Heart right ventricle (tissue), 16 donors: ENCODE measurements at regions not wholly inside any gene's neighbourhood (a gene's known extent, or its start where the extent isn't known, plus 50 kb on each side); places are given as distances from the start of the nearest gene placed in this dataset.

ENCODE experiments used
- ATAC-seq, 8 donors: fragments of 200-7000 bp; cut with Tn5 transposase; one replicate each; pipeline ENCODE4 v1.9.1; 2020; ENCODE audit warnings: mild to moderate bottlenecking in 8 of 8, moderate library complexity in 8 of 8, moderate number of reproducible peaks in 1 of 8
- DNase-seq, 2 donors: peaks; one replicate each; pipeline ENCODE4 v3.0.0-alpha.2; 2020
- H3K27ac ChIP-seq, 10 donors: fragments of 200-600 bp; sonication (generic) in 2 of 10; one replicate each; pipeline versions ENCODE4 v1.5.0 to v1.8.0; 2020 to 2022; ENCODE audit warnings: mild to moderate bottlenecking in 3 of 10
- H3K27me3 ChIP-seq, 7 donors: fragments of 200-600 bp; one replicate each; pipeline ENCODE4 v1.8.0; 2021 to 2022; ENCODE audit warnings: mild to moderate bottlenecking in 2 of 7
- H3K36me3 ChIP-seq, 9 donors: fragments of 200-600 bp; sonication (generic) in 1 of 9; one replicate each; pipeline versions ENCODE4 v1.5.0 to v1.8.0; 2020 to 2022; ENCODE audit warnings: mild to moderate bottlenecking in 2 of 9
- H3K4me1 ChIP-seq, 9 donors: fragments of 200-600 bp; sonication (generic) in 1 of 9; one replicate each; pipeline versions ENCODE4 v1.5.0 to v1.8.0; 2020 to 2022; ENCODE audit warnings: mild to moderate bottlenecking in 4 of 9
- H3K4me3 ChIP-seq, 10 donors: fragments of 200-600 bp; sonication (generic) in 2 of 10; one replicate each; pipeline versions ENCODE4 v1.5.0 to v1.8.0; 2020 to 2022; ENCODE audit warnings: mild to moderate bottlenecking in 7 of 10, moderate library complexity in 2 of 10
- H3K9me3 ChIP-seq, 11 donors: fragments of 200-600 bp in 10 of 11; sonication (generic) in 2 of 11; one replicate each; pipeline versions ENCODE4 v1.5.0 to v1.8.0; 2013 to 2022; ENCODE audit warnings: mild to moderate bottlenecking in 2 of 11, control low read depth in 1 of 11, moderate library complexity in 1 of 11
- CTCF ChIP-seq, 9 donors: fragments of 200-600 bp; sonication (generic) in 2 of 9; IDR thresholded peaks; one replicate each; pipeline versions ENCODE4 v1.5.0 to v1.8.0; 2021 to 2022; ENCODE audit warnings: antibody characterized with exemption in 9 of 9, mild to moderate bottlenecking in 5 of 9, moderate library complexity in 1 of 9
- WGBS, 2 donors: extraction: QIAGEN DNeasy Blood & Tissue Kit; methylation state at CpG; one replicate each; pipeline ENCODE4 v1.1.7; 2013; ENCODE audit warnings: inconsistent platforms in 1 of 2; 5-methylcytosine and 5-hydroxymethylcytosine counted together
- intact Hi-C, 10 donors: fragments of 100-400 bp; cut with DNase I; formaldehyde crosslinking; loops; one replicate each; pipeline versions ENCODE4 v1.11.1 to v1.14.2; 2022
- donor health status: Arrhythmogenic right ventricular cardiomyopathy.
- donor health status: ischemic (EF 13 %, LVEDD 7.1; RV severe dilation, severe dysfunction).
- donor health status: healthy with polysubstance abuse.
- donor health status: DM: no; HTN: yes; CAD: no.
- donor health status: DM: no; HTN: no; CAD: no.
- donor health status: ischemic (EF 25% LVEDD 6.9; RV normal size, moderate dysfunction).
- donor health status: ischemic (EF 25% LVEDD 5.7; RV mildly dilated, moderate dysfunction).
- donor health status: healthy.
- donor health status: DM: yes; HTN: yes; CAD: no.
- donor health status: Ischemic cardiomyopathy.
- donor health status: ischemic (EF 35%, LVEDD 5.7; RV mildly dilated, moderate dysfunction).
- donor health status: nonischemic (EF 11% LVEDD 7.7; RV severe dilation, severe dysfunction).
- donor health status: DM: yes; HTN: yes; CAD: no.
- donor health status: PGD.
- donor health status: ischemic (EF 29% LVEDD 5.4; RV normal size, mild dysfunction).
- donor health status: nonischemic (EF 23%, LVEDD 6.1; RV moderate dilation, normal function).

GRCh38 chr20:55038684-55039083 lies 563.3 kb downstream of the DOK5 start:
- H3K27ac ChIP-seq, result no peak overlapping the region
- DNase-seq (no peak), ATAC-seq (no peak)
- peaks cover 0 to 12% (median 0%) of the 10 kb centered on the region in 11 donors for H3K9me3 ChIP-seq
- H3K4me1 ChIP-seq, result no peaks in the 10 kb centered on the region
- no peaks in the 10 kb centered on the region for H3K36me3 ChIP-seq
- no peak overlapping the region for H3K4me3 ChIP-seq
- TF ChIP-seq CTCF (IDR thresholded peaks at IDR 0.05), result no peak
- no peaks in the 10 kb centered on the region for H3K27me3 ChIP-seq
- intact Hi-C loops, result no loop called here

- ATAC-seq, result no peak
- Histone ChIP-seq H3K4me3 (no peak overlapping the region), H3K27me3 (no peaks in the 10 kb centered on the region), H3K9me3 (peaks cover 0 to 14% (median 0%) of the 10 kb centered on the region in 11 donors), H3K4me1 (no peaks in the 10 kb centered on the region), H3K27ac (no peak overlapping the region), H3K36me3 (no peaks in the 10 kb centered on the region)
- DNase-seq, result no peak
- no peak for TF ChIP-seq CTCF (IDR thresholded peaks at IDR 0.05)
- intact Hi-C loops, result no loop called here
These were observed 556.6 kb downstream of the DOK5 start for GRCh38 chr20:55031971-55032370.

- Histone ChIP-seq H3K9me3 (no peaks in the 10 kb centered on the region), H3K27me3 (no peaks in the 10 kb centered on the region), H3K4me3 (no peak overlapping the region), H3K4me1 (no peaks in the 10 kb centered on the region), H3K27ac (no peak overlapping the region), H3K36me3 (no peaks in the 10 kb centered on the region)
- WGBS, 2 donors, result 72 to 78% methylated on average over 4 of the region's 4 CpGs
- TF ChIP-seq CTCF (IDR thresholded peaks at IDR 0.05), result no peak
- no peak for ATAC-seq
- no peak for DNase-seq
- intact Hi-C loops, result no loop called here
These were observed 539.4 kb downstream of the DOK5 start for GRCh38 chr20:55014766-55015165.

GRCh38 chr20:55010761-55011160 lies 535.4 kb downstream of the DOK5 start:
- DNase-seq (no peak), ATAC-seq (no peak)
- no peak overlapping the region for H3K4me3 ChIP-seq
- intact Hi-C loops, result no loop called here
- no peaks in the 10 kb centered on the region for H3K9me3 ChIP-seq
- no peaks in the 10 kb centered on the region for H3K4me1 ChIP-seq
- TF ChIP-seq CTCF (IDR thresholded peaks at IDR 0.05), result no peak
- H3K36me3 ChIP-seq, result no peaks in the 10 kb centered on the region
- no peak overlapping the region for H3K27ac ChIP-seq
- H3K27me3 ChIP-seq, result peaks cover 0 to 3% (median 0%) of the 10 kb centered on the region in 7 donors
- 95 to 100% methylated on average over 1 of the region's 1 CpG for WGBS, 2 donors

- Histone ChIP-seq H3K4me1 (no peaks in the 10 kb centered on the region), H3K36me3 (no peaks in the 10 kb centered on the region), H3K27ac (no peak overlapping the region), H3K4me3 (no peak overlapping the region), H3K27me3 (peaks cover 0 to 3% (median 0%) of the 10 kb centered on the region in 7 donors), H3K9me3 (no peaks in the 10 kb centered on the region)
- 82 to 89% methylated on average over 2 of the region's 2 CpGs for WGBS, 2 donors
- no peak for TF ChIP-seq CTCF (IDR thresholded peaks at IDR 0.05)
- intact Hi-C loops, result no loop called here
- no peak for ATAC-seq
- DNase-seq, result no peak
These were observed 533.7 kb downstream of the DOK5 start for GRCh38 chr20:55009066-55009465.
